ENCODE measurements at regions not wholly inside any gene's neighbourhood (a gene's known extent, or its start where the extent isn't known, plus 50 kb on each side); places are given as distances from the start of the nearest gene placed in this dataset.

DNA sequence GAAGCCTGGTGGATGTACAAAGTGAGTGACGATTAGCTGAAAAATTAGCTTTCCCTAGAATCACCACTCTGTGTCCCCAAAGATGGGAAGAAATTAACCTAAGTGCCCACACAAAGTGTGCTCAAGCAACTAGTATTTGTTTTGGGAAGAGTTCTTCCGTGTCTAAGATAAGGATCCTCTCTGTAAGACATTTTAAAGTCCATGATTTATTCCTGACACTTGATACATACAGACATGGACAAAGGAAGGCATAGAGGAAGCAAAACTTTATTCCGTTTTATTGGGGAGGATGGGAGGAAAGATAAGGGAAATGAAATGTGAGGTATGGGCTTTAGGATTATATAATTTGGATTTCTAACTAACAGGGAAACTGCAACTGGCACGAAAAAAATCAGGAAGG lies 1772.6 kb downstream of the EFNA5 start:
- TF ChIP-seq, protein P1, sequence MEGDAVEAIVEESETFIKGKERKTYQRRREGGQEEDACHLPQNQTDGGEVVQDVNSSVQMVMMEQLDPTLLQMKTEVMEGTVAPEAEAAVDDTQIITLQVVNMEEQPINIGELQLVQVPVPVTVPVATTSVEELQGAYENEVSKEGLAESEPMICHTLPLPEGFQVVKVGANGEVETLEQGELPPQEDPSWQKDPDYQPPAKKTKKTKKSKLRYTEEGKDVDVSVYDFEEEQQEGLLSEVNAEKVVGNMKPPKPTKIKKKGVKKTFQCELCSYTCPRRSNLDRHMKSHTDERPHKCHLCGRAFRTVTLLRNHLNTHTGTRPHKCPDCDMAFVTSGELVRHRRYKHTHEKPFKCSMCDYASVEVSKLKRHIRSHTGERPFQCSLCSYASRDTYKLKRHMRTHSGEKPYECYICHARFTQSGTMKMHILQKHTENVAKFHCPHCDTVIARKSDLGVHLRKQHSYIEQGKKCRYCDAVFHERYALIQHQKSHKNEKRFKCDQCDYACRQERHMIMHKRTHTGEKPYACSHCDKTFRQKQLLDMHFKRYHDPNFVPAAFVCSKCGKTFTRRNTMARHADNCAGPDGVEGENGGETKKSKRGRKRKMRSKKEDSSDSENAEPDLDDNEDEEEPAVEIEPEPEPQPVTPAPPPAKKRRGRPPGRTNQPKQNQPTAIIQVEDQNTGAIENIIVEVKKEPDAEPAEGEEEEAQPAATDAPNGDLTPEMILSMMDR (IDR thresholded peaks at IDR 0.05; ENCODE audit: extremely low read depth, missing control alignments): no peak
- no peak for DNase-seq (ENCODE audit: low spot score)

DNA sequence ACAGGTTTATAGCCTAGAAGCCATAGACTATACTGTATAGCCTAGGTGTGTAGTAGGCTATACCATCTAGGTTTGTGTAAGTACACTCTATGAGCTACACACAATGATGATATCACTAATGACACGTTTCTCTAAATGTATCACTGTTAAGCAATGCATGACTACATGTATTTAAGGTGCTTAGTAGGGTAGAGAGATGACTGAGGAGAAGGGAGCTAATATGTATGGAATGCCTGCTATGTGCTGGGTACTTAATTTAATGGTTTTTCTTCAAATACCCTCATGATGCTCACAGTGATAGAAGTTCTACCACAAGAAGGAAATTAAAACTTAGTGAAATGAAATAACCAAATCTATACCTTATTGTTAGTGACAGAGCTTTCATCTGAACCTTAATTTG lies 1785.5 kb downstream of the EFNA5 start:
- TF ChIP-seq, protein P1 (IDR thresholded peaks at IDR 0.05; ENCODE audit: extremely low read depth, missing control alignments): no peak
- DNase-seq (ENCODE audit: low spot score): no peak

DNA sequence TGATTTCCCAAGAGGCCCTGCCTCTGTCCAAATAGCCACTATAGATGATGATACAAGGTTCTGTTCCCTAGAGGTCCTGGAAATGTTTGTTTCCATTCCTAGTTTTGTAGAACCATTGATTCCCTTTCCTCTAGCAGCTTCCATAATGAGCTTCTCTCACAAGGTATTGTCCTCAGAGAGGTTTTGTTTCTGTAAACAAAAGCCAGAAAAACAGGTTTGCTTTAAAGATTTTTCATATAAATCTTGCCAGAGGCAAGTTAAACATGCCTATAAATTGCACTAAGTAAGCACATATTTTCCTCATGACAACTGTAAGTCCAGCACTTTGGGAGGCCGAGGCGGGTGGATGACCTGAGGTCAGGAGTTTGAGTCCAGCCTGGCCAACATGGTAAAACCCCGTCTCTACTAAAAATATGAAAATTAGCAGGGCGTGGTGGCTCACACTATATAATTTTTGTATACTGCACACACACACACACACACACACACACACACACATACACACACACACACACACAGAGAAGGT lies 1787.7 kb downstream of the EFNA5 start:
- TF ChIP-seq, protein P1 (IDR thresholded peaks at IDR 0.05; ENCODE audit: extremely low read depth, missing control alignments): no peak
- no peak for DNase-seq (ENCODE audit: low spot score)

DNA sequence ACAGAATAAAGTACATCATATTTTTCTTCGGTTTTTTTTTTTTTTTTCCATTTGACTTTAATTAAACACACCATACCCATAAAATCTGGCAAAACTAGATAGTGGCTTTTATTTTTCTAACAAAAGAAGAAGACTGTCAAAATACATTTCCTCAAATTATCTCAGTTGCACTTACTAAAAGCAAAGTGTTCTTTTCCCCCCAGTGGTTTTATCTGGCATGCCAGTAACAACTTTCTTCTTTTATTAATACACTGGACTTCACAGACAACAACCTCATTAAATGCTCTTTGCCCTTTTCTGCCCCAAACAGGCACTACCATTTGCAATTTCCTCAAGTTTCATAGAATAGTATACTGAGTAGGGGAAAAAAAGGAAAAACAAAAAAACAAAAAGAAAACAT lies 1792.3 kb downstream of the EFNA5 start:
- TF ChIP-seq, protein P1 (IDR thresholded peaks at IDR 0.05; ENCODE audit: extremely low read depth, missing control alignments): no peak
- DNase-seq (ENCODE audit: low spot score): no peak

DNA sequence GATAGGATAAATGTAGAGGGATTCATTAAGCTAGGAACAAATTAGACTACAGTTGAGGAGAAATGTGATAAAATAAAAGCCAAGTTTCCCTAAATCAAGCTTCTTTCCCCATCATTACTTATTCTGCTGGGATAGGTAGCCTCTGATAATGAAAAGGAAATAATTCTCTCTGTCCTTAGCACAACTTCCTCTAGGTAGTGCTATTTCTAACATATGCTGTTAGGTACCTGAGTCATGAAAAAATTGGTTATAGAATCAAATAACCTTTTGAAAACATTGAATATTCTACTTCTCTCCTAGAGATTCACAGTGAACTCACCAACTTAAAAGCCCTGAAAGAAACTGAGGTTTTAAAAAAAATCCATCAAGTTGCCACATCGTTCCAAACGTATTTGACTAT lies 1793.1 kb downstream of the EFNA5 start:
- no peak for DNase-seq (ENCODE audit: low spot score)
- TF ChIP-seq, protein P1 (IDR thresholded peaks at IDR 0.05; ENCODE audit: extremely low read depth, missing control alignments): no peak

DNA sequence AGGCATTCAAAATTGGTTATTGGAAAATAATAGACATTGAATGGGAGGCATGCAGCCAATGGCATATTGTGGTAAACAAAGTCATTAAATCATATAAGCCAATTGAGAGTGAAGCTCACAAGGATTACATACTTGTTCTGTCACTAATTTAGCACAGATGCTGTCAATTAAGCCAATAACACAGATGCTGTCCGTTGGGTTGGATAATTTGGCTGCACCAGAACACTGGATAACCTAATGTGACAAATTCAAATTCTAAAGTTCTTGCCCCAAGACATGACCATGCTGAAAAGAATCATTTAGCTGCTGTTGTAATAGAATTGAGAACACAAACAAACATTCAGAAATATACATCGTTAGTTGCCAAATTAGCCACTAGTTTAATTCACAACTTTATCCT lies 1796.4 kb downstream of the EFNA5 start:
- TF ChIP-seq, protein P1 (IDR thresholded peaks at IDR 0.05; ENCODE audit: extremely low read depth, missing control alignments): no peak

DNA sequence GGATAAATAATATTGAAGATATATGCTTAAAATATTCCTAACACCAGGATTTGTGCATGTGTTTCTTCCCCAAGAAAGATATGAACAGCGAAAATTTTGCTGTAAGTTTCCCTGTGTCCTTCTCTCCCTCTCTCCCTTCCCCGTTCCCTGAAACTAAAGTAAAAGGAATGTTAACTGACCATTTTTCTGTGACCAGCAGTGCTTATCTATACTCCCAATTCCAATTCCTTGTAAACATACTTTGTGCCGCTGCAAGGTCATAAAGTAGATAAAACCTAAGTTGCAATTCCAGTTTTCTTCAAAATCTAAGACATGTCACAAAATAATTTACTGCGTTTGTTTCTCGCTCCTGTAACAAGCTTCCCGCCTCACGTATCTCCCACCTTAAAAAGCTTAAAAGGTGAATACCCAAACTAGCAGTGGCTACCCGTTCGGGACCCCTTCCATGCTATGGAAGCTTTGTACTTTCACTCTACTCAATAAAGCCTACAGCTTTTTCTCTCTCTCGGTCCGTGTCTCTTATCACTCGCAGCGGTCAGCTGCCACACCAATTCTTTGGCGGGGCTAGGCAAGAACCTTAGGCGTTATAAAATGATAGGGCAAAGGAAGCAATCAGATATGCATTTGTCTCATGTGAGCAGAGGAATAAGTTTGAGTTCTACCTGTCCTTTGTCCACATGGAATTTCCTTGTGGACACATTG lies 1798.0 kb downstream of the EFNA5 start:
- no peak for DNase-seq (ENCODE audit: low spot score)
- TF ChIP-seq, protein P1 (IDR thresholded peaks at IDR 0.05; ENCODE audit: extremely low read depth, missing control alignments): no peak

More for the DNA sequence above, 1796.4 kb downstream of the EFNA5 start:
- no peak for DNase-seq (ENCODE audit: low spot score)
